Neural progenitor cell (in vitro differentiated cells): ENCODE measurements at regions not wholly inside any gene's neighbourhood (a gene's known extent, or its start where the extent isn't known, plus 50 kb on each side); places are given as distances from the start of the nearest gene placed in this dataset.

ENCODE experiments used
- DNase-seq: peaks from one replicate; pipeline ENCODE4 v3.0.0-alpha.2; 2016; ENCODE audit warnings: low spot score
- H2AFZ ChIP-seq: fragments of 200-600 bp; sonication (generic); replicated peaks from 2 replicates; pipeline ENCODE4 v1.6.1; 2016; ENCODE audit warnings: antibody characterized with exemption
- H3F3A ChIP-seq: fragments of 200-600 bp; sonication (generic); 2 replicates; pipeline ENCODE4 v1.6.1; 2016; ENCODE audit warnings: antibody characterized with exemption, low read depth
- H3K27ac ChIP-seq: fragments of 200-600 bp; sonication (generic); 2 replicates; pipeline ENCODE4 v1.5.1; 2016; ENCODE audit warnings: mild to moderate bottlenecking
- H3K27me3 ChIP-seq: fragments of 200-600 bp; sonication (generic); 2 replicates; pipeline ENCODE4 v1.6.1; 2016; ENCODE audit warnings: mild to moderate bottlenecking, moderate library complexity
- H3K36me3 ChIP-seq: fragments of 200-600 bp; sonication (generic); 2 replicates; pipeline ENCODE4 v1.5.1; 2016
- H3K4me1 ChIP-seq: fragments of 200-600 bp; sonication (generic); 2 replicates; pipeline ENCODE4 v1.6.1; 2016; ENCODE audit warnings: mixed run types
- H3K4me2 ChIP-seq: fragments of 200-600 bp; sonication (generic); 2 replicates; pipeline ENCODE4 v1.6.1; 2016
- H3K4me3 ChIP-seq: fragments of 200-600 bp; sonication (generic); 2 replicates; pipeline ENCODE4 v1.5.1; 2016
- H3K79me2 ChIP-seq: fragments of 200-600 bp; sonication (generic); 2 replicates; pipeline ENCODE4 v1.6.1; 2016; ENCODE audit warnings: low read depth
- H3K9ac ChIP-seq: fragments of 200-600 bp; sonication (generic); 2 replicates; pipeline ENCODE4 v1.6.1; 2016
- H3K9me3 ChIP-seq: fragments of 200-600 bp; sonication (generic); 2 replicates; pipeline ENCODE4 v1.5.1; 2016; ENCODE audit warnings: low read depth
- H4K20me1 ChIP-seq: fragments of 200-600 bp; sonication (generic); 2 replicates; pipeline ENCODE4 v1.6.1; 2016; ENCODE audit warnings: low read depth
- H3K27ac Mint-ChIP-seq: 3 replicates; pipeline ENCODE4 v1.8.0; 2021; ENCODE audit warnings: mixed read lengths
- H3K27me3 Mint-ChIP-seq: 2 replicates; pipeline ENCODE4 v1.8.0; 2022; ENCODE audit warnings: low read depth, mild to moderate bottlenecking, inconsistent platforms, moderate library complexity, mixed read lengths; ENCODE audit not compliant: insufficient read depth
- H3K36me3 Mint-ChIP-seq: 3 replicates; pipeline ENCODE4 v1.8.0; 2021; ENCODE audit warnings: mixed read lengths
- H3K4me1 Mint-ChIP-seq: 3 replicates; pipeline ENCODE4 v1.8.0; 2021; ENCODE audit warnings: mixed read lengths
- H3K4me3 Mint-ChIP-seq: 3 replicates; pipeline ENCODE4 v1.8.0; 2021; ENCODE audit warnings: mild to moderate bottlenecking, moderate library complexity, mixed read lengths
- H3K9me3 Mint-ChIP-seq: 3 replicates; pipeline ENCODE4 v1.8.0; 2020; ENCODE audit warnings: mixed read lengths
- EZH2 ChIP-seq: fragments of 200-600 bp; sonication (generic); IDR thresholded peaks from 2 replicates; pipeline ENCODE4 v1.6.1; 2017; ENCODE audit warnings: antibody characterized with exemption, mild to moderate bottlenecking, moderate library complexity
- EZH2phosphoT487 ChIP-seq: fragments of 200-600 bp; sonication (generic); IDR thresholded peaks from 2 replicates; pipeline ENCODE4 v1.6.1; 2017; ENCODE audit warnings: antibody characterized with exemption
- TF ChIP-seq, protein P1 (sequence below): fragments of 200-600 bp; sonication (generic); IDR thresholded peaks from 2 replicates; pipeline ENCODE4 v1.5.1; 2017; ENCODE audit warnings: antibody characterized with exemption, mild to moderate bottlenecking

GRCh38 chr6:40848868-40849514 lies 190.0 kb downstream of the UNC5CL start:
- Mint-ChIP-seq H3K9me3 (no peaks in the 10 kb centered on the region), H3K27me3 (peaks cover 9% of the 10 kb centered on the region), H3K4me1 (peaks cover 7% of the 10 kb centered on the region), H3K36me3 (no peaks in the 10 kb centered on the region), H3K27ac (no peak overlapping the region), H3K4me3 (no peak overlapping the region)
- Histone ChIP-seq H3K9me3 (no peaks in the 10 kb centered on the region), H3K4me3 (no peak overlapping the region), H3K27ac (no peak overlapping the region), H3K27me3 (no peaks in the 10 kb centered on the region), H3F3A (no peaks in the 10 kb centered on the region), H3K4me2 (no peak overlapping the region), H4K20me1 (no peaks in the 10 kb centered on the region), H3K79me2 (no peaks in the 10 kb centered on the region), H3K4me1 (no peaks in the 10 kb centered on the region), H3K36me3 (no peaks in the 10 kb centered on the region), H2AFZ (no peak overlapping the region), H3K9ac (no peak overlapping the region)
- TF ChIP-seq, protein P1, sequence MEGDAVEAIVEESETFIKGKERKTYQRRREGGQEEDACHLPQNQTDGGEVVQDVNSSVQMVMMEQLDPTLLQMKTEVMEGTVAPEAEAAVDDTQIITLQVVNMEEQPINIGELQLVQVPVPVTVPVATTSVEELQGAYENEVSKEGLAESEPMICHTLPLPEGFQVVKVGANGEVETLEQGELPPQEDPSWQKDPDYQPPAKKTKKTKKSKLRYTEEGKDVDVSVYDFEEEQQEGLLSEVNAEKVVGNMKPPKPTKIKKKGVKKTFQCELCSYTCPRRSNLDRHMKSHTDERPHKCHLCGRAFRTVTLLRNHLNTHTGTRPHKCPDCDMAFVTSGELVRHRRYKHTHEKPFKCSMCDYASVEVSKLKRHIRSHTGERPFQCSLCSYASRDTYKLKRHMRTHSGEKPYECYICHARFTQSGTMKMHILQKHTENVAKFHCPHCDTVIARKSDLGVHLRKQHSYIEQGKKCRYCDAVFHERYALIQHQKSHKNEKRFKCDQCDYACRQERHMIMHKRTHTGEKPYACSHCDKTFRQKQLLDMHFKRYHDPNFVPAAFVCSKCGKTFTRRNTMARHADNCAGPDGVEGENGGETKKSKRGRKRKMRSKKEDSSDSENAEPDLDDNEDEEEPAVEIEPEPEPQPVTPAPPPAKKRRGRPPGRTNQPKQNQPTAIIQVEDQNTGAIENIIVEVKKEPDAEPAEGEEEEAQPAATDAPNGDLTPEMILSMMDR = no peak
- TF ChIP-seq EZH2 (no peak), EZH2phosphoT487 (no peak)
- DNase-seq = no peak

DNA sequence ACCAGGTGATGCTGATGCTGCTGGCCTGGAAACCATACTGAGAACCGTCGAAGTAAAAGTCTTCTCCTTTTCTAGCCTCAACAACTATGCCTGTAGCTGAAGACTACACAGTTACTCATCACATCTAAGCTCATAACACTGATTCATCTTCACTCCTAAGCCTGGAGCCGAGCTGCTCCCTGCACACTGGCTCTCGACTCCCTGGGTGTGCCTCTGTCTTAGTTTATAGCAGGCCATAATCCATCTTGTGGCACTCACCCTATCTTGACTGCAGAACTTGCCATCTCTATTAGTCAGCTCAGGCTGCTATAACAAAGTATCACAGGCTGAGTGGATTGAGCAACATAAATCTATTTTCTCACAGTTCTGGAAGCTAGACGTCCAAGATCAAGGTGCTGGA lies 191.0 kb downstream of the UNC5CL start:
- H3K4me2 ChIP-seq = no peak overlapping the region
- no peak overlapping the region for H3K27ac Mint-ChIP-seq

DNA sequence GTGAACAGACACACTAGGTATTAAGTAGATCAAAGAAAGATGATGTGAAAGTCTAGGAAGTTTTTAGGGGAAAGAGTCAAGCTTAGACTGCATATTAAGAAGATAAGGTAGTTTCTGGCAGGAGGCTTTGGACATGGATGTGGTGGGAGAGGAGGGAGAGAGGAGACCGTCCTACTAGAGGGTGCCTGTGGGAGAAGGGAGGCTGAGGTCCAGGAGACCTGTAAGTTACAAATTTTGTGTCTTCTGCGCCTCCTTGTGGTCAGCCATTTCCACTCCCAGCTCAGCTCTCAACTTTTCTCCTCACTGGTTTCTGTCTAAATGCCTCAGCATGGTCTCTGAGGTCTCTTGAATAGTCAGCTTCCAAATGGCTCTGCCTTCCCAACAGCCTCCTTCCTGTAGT lies 193.5 kb downstream of the UNC5CL start:
- Histone ChIP-seq H3K4me1 (no peaks in the 10 kb centered on the region), H3K9me3 (no peaks in the 10 kb centered on the region), H3K27ac (no peak overlapping the region), H3K4me2 (no peak overlapping the region), H3K4me3 (no peak overlapping the region), H4K20me1 (no peaks in the 10 kb centered on the region), H3K79me2 (no peaks in the 10 kb centered on the region), H3K36me3 (no peaks in the 10 kb centered on the region), H3K9ac (no peak overlapping the region), H2AFZ (peak overlapping the region; percentile 60), H3K27me3 (no peaks in the 10 kb centered on the region), H3F3A (no peaks in the 10 kb centered on the region)
- Mint-ChIP-seq H3K36me3 (no peaks in the 10 kb centered on the region), H3K4me3 (no peak overlapping the region), H3K27me3 (peaks cover 9% of the 10 kb centered on the region), H3K4me1 (peaks cover 2% of the 10 kb centered on the region), H3K9me3 (no peaks in the 10 kb centered on the region), H3K27ac (no peak overlapping the region)
- DNase-seq = peak; percentile 78
- TF ChIP-seq EZH2 = no peak
- TF ChIP-seq, protein P1 = peak; percentile 76

More for the DNA sequence above, 191.0 kb downstream of the UNC5CL start:
- H3K36me3 Mint-ChIP-seq = no peaks in the 10 kb centered on the region
- peaks cover 7% of the 10 kb centered on the region for H3K4me1 Mint-ChIP-seq
- Histone ChIP-seq H3K27ac (no peak overlapping the region), H4K20me1 (no peaks in the 10 kb centered on the region), H3K79me2 (no peaks in the 10 kb centered on the region), H2AFZ (no peak overlapping the region), H3F3A (no peaks in the 10 kb centered on the region), H3K4me3 (no peak overlapping the region), H3K9ac (no peak overlapping the region), H3K9me3 (no peaks in the 10 kb centered on the region), H3K27me3 (no peaks in the 10 kb centered on the region), H3K4me1 (no peaks in the 10 kb centered on the region), H3K36me3 (no peaks in the 10 kb centered on the region)
- no peak for DNase-seq
- H3K9me3 Mint-ChIP-seq = no peaks in the 10 kb centered on the region
- H3K4me3 Mint-ChIP-seq = no peak overlapping the region
- TF ChIP-seq EZH2 = no peak
- TF ChIP-seq, protein P1 = no peak
- no peak for TF ChIP-seq EZH2phosphoT487
- H3K27me3 Mint-ChIP-seq = peaks cover 9% of the 10 kb centered on the region
